ENCODE measurements at regions not wholly inside any gene's neighbourhood (a gene's known extent, or its start where the extent isn't known, plus 50 kb on each side); places are given as distances from the start of the nearest gene placed in this dataset.

DNA sequence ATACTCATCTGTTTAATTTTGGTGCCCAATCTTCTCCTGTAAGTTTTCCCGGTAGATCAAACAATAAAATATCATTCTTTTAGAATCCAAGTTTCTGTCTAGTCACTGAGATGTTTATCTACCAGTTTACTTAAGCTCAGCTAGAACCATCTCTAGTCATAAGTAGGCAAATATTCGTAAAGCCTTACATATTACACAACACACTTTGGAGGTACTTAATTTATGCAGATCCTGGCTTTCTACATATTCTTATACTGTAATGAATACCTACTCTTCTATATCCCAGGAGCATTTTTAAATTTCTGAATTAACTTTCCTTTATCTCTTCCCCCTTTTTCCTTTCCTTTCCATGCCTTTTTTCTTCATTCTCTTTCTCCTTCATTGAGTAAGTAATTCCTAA lies 185.9 kb upstream of the ZBTB20 start:
- H3K4me1 ChIP-seq: no peaks in the 10 kb centered on the region
- ATAC-seq (no peak), DNase-seq (no peak)
- H3K9me3 ChIP-seq: no peaks in the 10 kb centered on the region
- no peak overlapping the region for H3K4me3 ChIP-seq
- intact Hi-C loops (cut with DNase I): no loop called here
- H3K27me3 ChIP-seq (ENCODE audit: low read depth): no peaks in the 10 kb centered on the region
- H3K36me3 ChIP-seq: no peaks in the 10 kb centered on the region
- no peak overlapping the region for H3K27ac ChIP-seq
- TF ChIP-seq, protein P1, sequence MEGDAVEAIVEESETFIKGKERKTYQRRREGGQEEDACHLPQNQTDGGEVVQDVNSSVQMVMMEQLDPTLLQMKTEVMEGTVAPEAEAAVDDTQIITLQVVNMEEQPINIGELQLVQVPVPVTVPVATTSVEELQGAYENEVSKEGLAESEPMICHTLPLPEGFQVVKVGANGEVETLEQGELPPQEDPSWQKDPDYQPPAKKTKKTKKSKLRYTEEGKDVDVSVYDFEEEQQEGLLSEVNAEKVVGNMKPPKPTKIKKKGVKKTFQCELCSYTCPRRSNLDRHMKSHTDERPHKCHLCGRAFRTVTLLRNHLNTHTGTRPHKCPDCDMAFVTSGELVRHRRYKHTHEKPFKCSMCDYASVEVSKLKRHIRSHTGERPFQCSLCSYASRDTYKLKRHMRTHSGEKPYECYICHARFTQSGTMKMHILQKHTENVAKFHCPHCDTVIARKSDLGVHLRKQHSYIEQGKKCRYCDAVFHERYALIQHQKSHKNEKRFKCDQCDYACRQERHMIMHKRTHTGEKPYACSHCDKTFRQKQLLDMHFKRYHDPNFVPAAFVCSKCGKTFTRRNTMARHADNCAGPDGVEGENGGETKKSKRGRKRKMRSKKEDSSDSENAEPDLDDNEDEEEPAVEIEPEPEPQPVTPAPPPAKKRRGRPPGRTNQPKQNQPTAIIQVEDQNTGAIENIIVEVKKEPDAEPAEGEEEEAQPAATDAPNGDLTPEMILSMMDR (IDR thresholded peaks at IDR 0.05): no peak

DNA sequence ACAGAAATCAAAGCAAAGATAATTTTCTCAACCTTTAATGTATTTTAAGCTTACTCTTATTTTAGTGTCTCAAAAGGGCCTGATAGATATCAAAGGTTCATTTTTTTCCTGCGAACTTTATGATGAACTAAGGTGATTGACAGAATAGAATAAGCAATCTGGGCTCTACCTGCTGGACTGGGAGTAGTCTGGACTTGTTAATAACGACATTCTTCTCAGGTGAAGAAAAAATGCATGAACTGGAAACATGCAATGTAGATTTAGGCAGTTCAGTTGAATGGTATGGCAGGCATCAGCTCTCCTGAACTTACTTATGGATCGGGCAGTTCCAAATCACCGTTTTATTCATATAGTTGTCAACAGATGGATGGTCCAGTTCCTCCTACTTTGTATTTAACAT lies 189.7 kb upstream of the ZBTB20 start:
- TF ChIP-seq, protein P1 (IDR thresholded peaks at IDR 0.05): no peak
- H3K27me3 ChIP-seq (ENCODE audit: low read depth): no peaks in the 10 kb centered on the region

DNA sequence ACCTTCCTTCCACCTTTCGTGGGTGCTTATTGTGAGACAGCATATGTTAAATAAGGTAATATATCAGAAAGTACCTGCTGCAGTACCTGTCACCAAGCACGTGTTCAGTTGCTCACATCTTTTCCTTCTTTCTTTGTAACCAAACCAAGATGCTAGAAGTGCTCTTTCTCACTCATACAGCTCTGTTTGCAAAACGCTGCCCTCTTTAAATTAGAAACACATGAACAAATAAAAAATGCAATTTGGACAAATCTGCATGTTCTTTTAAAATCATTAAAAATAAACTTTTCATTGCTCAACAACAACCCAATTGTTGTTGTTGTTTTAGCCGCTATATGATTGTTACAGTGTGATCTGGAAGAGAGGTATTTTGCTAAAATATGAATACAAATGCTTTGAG lies 193.5 kb upstream of the ZBTB20 start:
- ATAC-seq: no peak
- Histone ChIP-seq H3K4me1 (no peaks in the 10 kb centered on the region), H3K36me3 (no peaks in the 10 kb centered on the region), H3K27me3 (ENCODE audit: low read depth) (no peaks in the 10 kb centered on the region), H3K27ac (no peak overlapping the region), H3K9me3 (no peaks in the 10 kb centered on the region), H3K4me3 (no peak overlapping the region)
- intact Hi-C loops (cut with DNase I): no loop called here
- TF ChIP-seq, protein P1 (IDR thresholded peaks at IDR 0.05): no peak
- DNase-seq: no peak

More for the DNA sequence above, 189.7 kb upstream of the ZBTB20 start:
- H3K4me3 ChIP-seq: no peak overlapping the region
- DNase-seq (no peak), ATAC-seq (no peak)
- no peaks in the 10 kb centered on the region for H3K36me3 ChIP-seq
- intact Hi-C loops (cut with DNase I): no loop called here
- no peaks in the 10 kb centered on the region for H3K4me1 ChIP-seq
- H3K9me3 ChIP-seq: no peaks in the 10 kb centered on the region
- H3K27ac ChIP-seq: no peak overlapping the region

DNA sequence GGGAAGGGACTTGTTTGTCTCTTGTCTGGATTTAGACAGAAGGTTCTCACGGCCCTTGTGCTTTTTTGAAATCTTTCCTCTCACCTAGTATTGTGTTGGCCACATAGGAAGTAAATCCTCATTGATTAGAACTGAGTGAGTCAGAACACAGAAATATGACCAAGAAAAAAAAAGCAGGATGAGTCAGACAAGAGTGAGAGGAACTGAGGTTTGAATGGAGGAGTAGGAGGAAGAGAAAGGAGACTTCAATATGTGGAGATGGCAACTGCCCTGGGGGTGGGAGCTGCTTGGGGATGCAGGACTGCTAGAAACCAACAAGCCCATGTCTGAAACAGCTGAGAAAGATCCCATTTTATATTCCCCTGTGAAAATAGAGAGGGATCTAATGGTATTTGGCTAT lies 194.1 kb upstream of the ZBTB20 start:
- DNase-seq: no peak
- TF ChIP-seq, protein P1 (IDR thresholded peaks at IDR 0.05): no peak
- no peaks in the 10 kb centered on the region for H3K36me3 ChIP-seq
- no peaks in the 10 kb centered on the region for H3K4me1 ChIP-seq
- no peaks in the 10 kb centered on the region for H3K27me3 ChIP-seq (ENCODE audit: low read depth)
- no peak overlapping the region for H3K27ac ChIP-seq
- no peaks in the 10 kb centered on the region for H3K9me3 ChIP-seq
- no peak overlapping the region for H3K4me3 ChIP-seq
- intact Hi-C loops (cut with DNase I): no loop called here
- ATAC-seq: no peak

DNA sequence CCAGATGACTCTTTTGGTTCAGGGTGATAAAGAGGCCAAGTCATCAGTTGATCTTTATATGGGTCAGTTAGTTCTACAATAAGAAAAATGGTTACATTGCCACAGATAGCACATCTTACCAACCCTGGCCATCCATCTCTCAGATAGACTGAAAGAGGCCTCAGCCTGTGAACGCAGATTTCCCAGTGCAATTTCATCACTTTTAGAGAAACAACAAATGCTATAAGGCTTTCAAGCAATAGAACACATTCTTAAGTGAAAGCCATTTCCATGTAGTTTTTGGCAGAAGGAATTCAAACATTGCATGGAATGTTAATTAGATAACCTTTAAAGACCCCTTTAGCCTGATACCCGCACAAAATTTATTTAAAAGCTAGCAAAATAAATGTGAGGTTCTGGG lies 200.6 kb upstream of the ZBTB20 start:
- intact Hi-C loops (cut with DNase I): no loop called here
- TF ChIP-seq, protein P1 (IDR thresholded peaks at IDR 0.05): no peak
- H3K4me1 ChIP-seq: no peaks in the 10 kb centered on the region
- H3K27ac ChIP-seq: no peak overlapping the region
- DNase-seq: no peak
- H3K9me3 ChIP-seq: no peaks in the 10 kb centered on the region
- ATAC-seq: no peak
- no peaks in the 10 kb centered on the region for H3K27me3 ChIP-seq (ENCODE audit: low read depth)
- H3K4me3 ChIP-seq: no peak overlapping the region
- no peaks in the 10 kb centered on the region for H3K36me3 ChIP-seq

DNA sequence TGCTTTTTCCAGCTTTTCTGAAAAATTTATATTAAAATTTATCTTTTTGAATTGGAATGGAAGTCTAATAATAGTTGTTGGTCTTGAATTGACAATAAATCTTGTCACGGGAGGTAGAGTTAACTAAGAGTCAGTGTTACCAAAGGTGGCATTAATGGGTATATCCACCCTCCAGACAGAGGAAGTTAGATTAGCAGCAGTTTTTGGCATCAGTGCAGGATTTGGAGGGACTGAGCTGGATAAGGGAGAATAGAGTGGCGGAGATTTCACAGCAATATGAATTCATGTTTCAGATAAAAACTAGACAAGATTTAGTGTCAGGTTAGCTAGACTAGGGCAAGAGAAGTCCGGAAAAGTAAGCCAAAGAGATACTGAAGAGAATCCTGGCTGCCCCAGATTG lies 201.3 kb upstream of the ZBTB20 start:
- Histone ChIP-seq H3K9me3 (no peaks in the 10 kb centered on the region), H3K27ac (no peak overlapping the region), H3K4me1 (no peaks in the 10 kb centered on the region), H3K36me3 (no peaks in the 10 kb centered on the region), H3K4me3 (no peak overlapping the region), H3K27me3 (ENCODE audit: low read depth) (no peaks in the 10 kb centered on the region)
- DNase-seq (no peak), ATAC-seq (no peak)
- TF ChIP-seq, protein P1 (IDR thresholded peaks at IDR 0.05): no peak
- intact Hi-C loops (cut with DNase I): no loop called here

Data from lower lobe of right lung (tissue), 2 donors.